ENCODE measurements at regions not wholly inside any gene's neighbourhood (a gene's known extent, or its start where the extent isn't known, plus 50 kb on each side); places are given as distances from the start of the nearest gene placed in this dataset.

DNA sequence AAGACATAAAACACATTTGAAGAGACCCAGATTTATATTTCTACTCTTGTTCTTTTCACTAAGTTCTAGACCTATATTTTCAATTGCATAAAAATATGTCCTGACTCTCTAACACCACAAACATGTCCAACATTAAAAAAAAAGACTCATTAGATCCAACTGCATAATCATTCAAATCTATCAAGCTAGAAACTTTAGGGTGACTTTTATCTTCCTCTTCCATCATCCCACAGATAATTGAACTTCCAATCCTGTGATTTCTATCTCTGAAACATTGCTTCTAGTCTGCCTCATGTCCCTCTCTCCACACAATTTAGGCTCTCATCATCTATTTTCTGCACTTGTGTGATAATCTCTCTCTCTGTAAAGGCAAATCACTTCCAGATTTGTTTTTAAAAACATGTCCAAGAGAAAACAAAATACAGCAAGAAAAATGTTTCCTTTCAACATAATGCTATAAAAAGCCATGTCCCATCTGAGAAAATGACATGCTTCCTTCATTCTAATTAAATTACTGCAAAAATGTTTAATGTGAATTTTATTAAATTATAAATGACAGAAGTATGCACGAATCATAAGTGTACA is 615.9 kb downstream of the RNF144B start:
- H3K4me3 Mint-ChIP-seq: no peak overlapping the region
- no peak overlapping the region for H3K9ac ChIP-seq (ENCODE audit: insufficient read depth, low read length, poor library complexity, severe bottlenecking)
- H3K4me3 ChIP-seq (replicated peaks in 1 of 3; ENCODE audit: low read depth in 2 of 3, low read length in 3 of 3): no peak overlapping the region
- no peaks in the 10 kb centered on the region for H3K4me1 Mint-ChIP-seq
- no peak overlapping the region for H3K27ac ChIP-seq (ENCODE audit: low read depth in 1 of 2, low read length in 2 of 2)
- no CpG with 5 or more reads among the region's 1 CpG for WGBS (ENCODE audit: insufficient coverage)
- H3K9me3 ChIP-seq (replicated peaks in 1 of 2; ENCODE audit: control insufficient read depth in 1 of 2, insufficient read depth in 1 of 2, low read length in 2 of 2): no peaks in the 10 kb centered on the region
- no peaks in the 10 kb centered on the region for H3K27me3 ChIP-seq (ENCODE audit: control insufficient read depth in 2 of 2, insufficient read depth in 2 of 2, low read length in 2 of 2)
- no peak overlapping the region for H2AFZ ChIP-seq (ENCODE audit: insufficient read depth, low read depth, low read length, poor library complexity, severe bottlenecking)
- no peaks in the 10 kb centered on the region for H3K36me3 ChIP-seq (replicated peaks in 1 of 2; ENCODE audit: control insufficient read depth in 1 of 2, insufficient read depth in 2 of 2, low read length in 2 of 2)
- no peaks in the 10 kb centered on the region for H3K79me2 ChIP-seq (ENCODE audit: insufficient read depth, low read length)
- H4K20me1 ChIP-seq (ENCODE audit: insufficient read depth, low read length): no peaks in the 10 kb centered on the region
- no peak overlapping the region for H3K27ac Mint-ChIP-seq
- no peaks in the 10 kb centered on the region for H3K36me3 Mint-ChIP-seq
- no peak for DNase-seq
- TF ChIP-seq, protein P1, sequence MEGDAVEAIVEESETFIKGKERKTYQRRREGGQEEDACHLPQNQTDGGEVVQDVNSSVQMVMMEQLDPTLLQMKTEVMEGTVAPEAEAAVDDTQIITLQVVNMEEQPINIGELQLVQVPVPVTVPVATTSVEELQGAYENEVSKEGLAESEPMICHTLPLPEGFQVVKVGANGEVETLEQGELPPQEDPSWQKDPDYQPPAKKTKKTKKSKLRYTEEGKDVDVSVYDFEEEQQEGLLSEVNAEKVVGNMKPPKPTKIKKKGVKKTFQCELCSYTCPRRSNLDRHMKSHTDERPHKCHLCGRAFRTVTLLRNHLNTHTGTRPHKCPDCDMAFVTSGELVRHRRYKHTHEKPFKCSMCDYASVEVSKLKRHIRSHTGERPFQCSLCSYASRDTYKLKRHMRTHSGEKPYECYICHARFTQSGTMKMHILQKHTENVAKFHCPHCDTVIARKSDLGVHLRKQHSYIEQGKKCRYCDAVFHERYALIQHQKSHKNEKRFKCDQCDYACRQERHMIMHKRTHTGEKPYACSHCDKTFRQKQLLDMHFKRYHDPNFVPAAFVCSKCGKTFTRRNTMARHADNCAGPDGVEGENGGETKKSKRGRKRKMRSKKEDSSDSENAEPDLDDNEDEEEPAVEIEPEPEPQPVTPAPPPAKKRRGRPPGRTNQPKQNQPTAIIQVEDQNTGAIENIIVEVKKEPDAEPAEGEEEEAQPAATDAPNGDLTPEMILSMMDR (IDR thresholded peaks at IDR 0.05): no peak
- no peak overlapping the region for H3K4me2 ChIP-seq (replicated peaks; ENCODE audit: extremely low read depth, low read length, poor library complexity, severe bottlenecking)
- H3K9me3 Mint-ChIP-seq: peaks cover 0 to 6% (median 0%) of the 10 kb centered on the region in 7 donors
- H3K4me1 ChIP-seq (ENCODE audit: control insufficient read depth in 1 of 2, insufficient read depth in 2 of 2, low read length in 2 of 2): no peaks in the 10 kb centered on the region
- intact Hi-C loops (cut with micrococcal nuclease): no loop called here
- no peaks in the 10 kb centered on the region for H3K27me3 Mint-ChIP-seq (ENCODE audit: low read depth in 3 of 3)

DNA sequence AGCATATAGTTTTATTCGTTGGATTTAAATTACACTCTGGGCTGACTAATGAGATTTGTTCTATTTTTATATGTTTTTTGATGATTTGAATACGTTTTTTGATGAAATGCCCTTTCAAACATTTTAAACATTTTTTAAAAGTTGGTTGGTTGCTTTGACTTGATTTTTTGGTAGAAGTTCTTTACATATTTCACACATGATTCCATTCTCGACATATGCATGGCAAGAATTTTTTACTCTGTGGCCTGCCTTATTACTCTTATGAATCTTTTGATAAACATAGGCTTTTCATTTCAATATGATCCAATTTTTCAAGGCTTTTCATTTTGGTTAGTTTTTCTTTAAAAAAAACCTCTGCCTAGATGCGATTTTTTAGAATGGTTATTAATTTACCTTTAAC is 617.0 kb downstream of the RNF144B start:
- Mint-ChIP-seq H3K4me3 (no peak overlapping the region), H3K4me1 (no peaks in the 10 kb centered on the region), H3K27me3 (ENCODE audit: low read depth in 3 of 3) (no peaks in the 10 kb centered on the region), H3K9me3 (peaks cover 0 to 6% (median 0%) of the 10 kb centered on the region in 7 donors), H3K36me3 (no peaks in the 10 kb centered on the region), H3K27ac (no peak overlapping the region)
- H4K20me1 ChIP-seq (ENCODE audit: insufficient read depth, low read length): no peaks in the 10 kb centered on the region
- H3K27ac ChIP-seq (ENCODE audit: low read depth in 1 of 2, low read length in 2 of 2): no peak overlapping the region
- H3K36me3 ChIP-seq (replicated peaks in 1 of 2; ENCODE audit: control insufficient read depth in 1 of 2, insufficient read depth in 2 of 2, low read length in 2 of 2): no peaks in the 10 kb centered on the region
- TF ChIP-seq, protein P1 (IDR thresholded peaks at IDR 0.05): no peak
- H3K9me3 ChIP-seq (replicated peaks in 1 of 2; ENCODE audit: control insufficient read depth in 1 of 2, insufficient read depth in 1 of 2, low read length in 2 of 2): no peaks in the 10 kb centered on the region
- no CpG with 5 or more reads among the region's 4 CpGs for WGBS (ENCODE audit: insufficient coverage)
- H3K4me3 ChIP-seq (replicated peaks in 1 of 3; ENCODE audit: low read depth in 2 of 3, low read length in 3 of 3): no peak overlapping the region
- H3K79me2 ChIP-seq (ENCODE audit: insufficient read depth, low read length): no peaks in the 10 kb centered on the region
- H3K4me2 ChIP-seq (replicated peaks; ENCODE audit: extremely low read depth, low read length, poor library complexity, severe bottlenecking): no peak overlapping the region
- H2AFZ ChIP-seq (ENCODE audit: insufficient read depth, low read depth, low read length, poor library complexity, severe bottlenecking): no peak overlapping the region
- no peak overlapping the region for H3K9ac ChIP-seq (ENCODE audit: insufficient read depth, low read length, poor library complexity, severe bottlenecking)
- DNase-seq: no peak
- intact Hi-C loops (cut with micrococcal nuclease): no loop called here
- H3K27me3 ChIP-seq (ENCODE audit: control insufficient read depth in 2 of 2, insufficient read depth in 2 of 2, low read length in 2 of 2): no peaks in the 10 kb centered on the region
- no peaks in the 10 kb centered on the region for H3K4me1 ChIP-seq (ENCODE audit: control insufficient read depth in 1 of 2, insufficient read depth in 2 of 2, low read length in 2 of 2)

Measured in CD14-positive monocyte (primary cell).